ENCODE measurements at regions not wholly inside any gene's neighbourhood (a gene's known extent, or its start where the extent isn't known, plus 50 kb on each side); places are given as distances from the start of the nearest gene placed in this dataset.

DNA sequence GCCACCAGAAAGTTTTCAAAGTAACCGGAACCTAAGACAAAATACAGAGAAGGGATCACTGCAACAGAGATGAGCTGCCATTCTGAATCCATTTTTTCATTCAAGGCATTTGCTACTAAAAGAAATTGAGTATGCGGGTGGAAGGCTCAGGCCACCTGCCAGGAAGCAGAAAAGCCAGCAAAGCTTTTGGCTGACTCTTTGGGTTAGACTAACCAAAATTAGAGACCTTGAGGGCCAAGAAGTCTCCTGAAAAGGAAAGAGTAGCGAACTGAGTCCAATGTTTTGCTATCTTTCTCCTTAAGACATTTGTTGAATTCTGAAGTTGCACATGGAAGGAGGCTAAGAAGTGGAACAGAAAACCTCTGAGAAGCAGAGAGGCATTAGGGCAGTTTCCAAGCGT, 79.0 kb downstream of the FAS start:
- TF ChIP-seq CTCF (IDR thresholded peaks at IDR 0.05; ENCODE audit: borderline replicate concordance, control extremely low read depth, extremely low read depth, insufficient read depth, missing control alignments) = no peak
- DNase-seq (ENCODE audit: low spot score) = no peak
- in situ Hi-C loops (cut with MboI; ENCODE audit: low sequenced_read_pairs, unreplicated experiment) = no loop called here

Measured in GM13976 (cell line).